ENCODE measurements at regions not wholly inside any gene's neighbourhood (a gene's known extent, or its start where the extent isn't known, plus 50 kb on each side); places are given as distances from the start of the nearest gene placed in this dataset.

DNA sequence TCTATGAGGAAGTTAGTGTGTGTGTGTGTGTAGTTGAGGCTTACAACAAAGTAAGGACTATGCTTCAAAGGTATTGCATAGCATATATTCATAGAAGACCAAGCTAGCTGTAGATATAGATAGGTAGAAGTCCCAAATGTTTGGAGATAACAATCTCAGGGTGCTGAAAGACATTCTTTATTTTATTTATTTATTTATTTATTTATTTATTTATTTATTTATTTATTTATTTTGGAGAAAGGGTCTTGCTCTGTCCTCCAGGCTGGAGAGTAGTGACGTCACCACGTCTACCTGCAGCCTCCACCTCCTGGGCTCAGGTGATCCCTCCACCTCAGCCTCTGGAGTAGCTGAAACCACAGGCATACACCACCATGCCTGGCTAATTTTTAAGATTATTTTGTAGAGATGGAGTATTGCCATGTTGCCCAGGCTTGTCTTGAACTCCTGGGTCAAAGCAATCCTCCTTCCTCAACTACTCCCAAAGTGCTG is 284.6 kb upstream of the KIF2B start:
- TF ChIP-seq EZH2 (IDR thresholded peaks at IDR 0.05; ENCODE audit: low read depth), result no peak
- no peak for TF ChIP-seq CTCF (conservative IDR thresholded peaks at IDR 0.05)
